Sigmoid colon (tissue), 6 donors: ENCODE measurements at regions not wholly inside any gene's neighbourhood (a gene's known extent, or its start where the extent isn't known, plus 50 kb on each side); places are given as distances from the start of the nearest gene placed in this dataset.

Experiments used
- DNase-seq: peaks from one replicate; pipeline ENCODE4 v3.0.0-alpha.2; 2019
- H3K27ac ChIP-seq, 4 donors: fragments of 200-600 bp; sonication (generic); one replicate each; pipeline ENCODE4 v1.5.1; 2016 to 2019; ENCODE audit warnings: mild to moderate bottlenecking in 1 of 4
- H3K27me3 ChIP-seq, 3 donors: fragments of 200-600 bp; sonication (generic); one replicate each; pipeline ENCODE4 v1.5.1; 2019; ENCODE audit warnings: mild to moderate bottlenecking in 1 of 3
- H3K36me3 ChIP-seq, 4 donors: fragments of 200-600 bp; sonication (generic); one replicate each; pipeline ENCODE4 v1.5.1; 2016 to 2019
- H3K4me1 ChIP-seq, 4 donors: fragments of 200-600 bp; sonication (generic); one replicate each; pipeline ENCODE4 v1.5.1; 2017 to 2019
- H3K4me3 ChIP-seq, 4 donors: fragments of 200-600 bp; sonication (generic); one replicate each; pipeline ENCODE4 v1.5.1; 2017 to 2019; ENCODE audit warnings: mild to moderate bottlenecking in 2 of 4, moderate library complexity in 1 of 4
- H3K9me3 ChIP-seq, 4 donors: fragments of 200-600 bp in 3 of 4; sonication (generic) in 3 of 4; one replicate each; pipeline versions ENCODE4 v1.5.1 to v1.6.1; 2013 to 2019
- EP300 ChIP-seq, 4 donors: sonication (generic); formaldehyde crosslinking; IDR thresholded peaks; one replicate each; pipeline ENCODE4 v1.6.1; 2017; ENCODE audit warnings: antibody characterized with exemption in 4 of 4
- POLR2A ChIP-seq, 2 donors: fragments of 450-650 bp; IDR thresholded peaks; one replicate each; pipeline ENCODE4 v1.6.1; 2016; ENCODE audit warnings: antibody characterized with exemption in 2 of 2, mild to moderate bottlenecking in 2 of 2, moderate library complexity in 2 of 2
- POLR2AphosphoS5 ChIP-seq, 4 donors: sonication (generic); formaldehyde crosslinking; IDR thresholded peaks; one replicate each; pipeline ENCODE4 v1.6.1; 2017; ENCODE audit warnings: antibody characterized with exemption in 4 of 4
- WGBS, 2 donors: extraction: QIAGEN DNeasy Blood & Tissue Kit; methylation state at CpG; one replicate each; pipeline ENCODE4 v1.1.7; 2013; 5-methylcytosine and 5-hydroxymethylcytosine counted together
- intact Hi-C: fragments of 100-400 bp; cut with DNase I; formaldehyde crosslinking; loops from one replicate; pipeline ENCODE4 v1.15.1; 2023
- TF ChIP-seq, protein P1 (sequence below), 4 experiments: fragments of 450-650 bp in 3 of 4; fragments of 200-600 bp in 1 of 4; IDR thresholded peaks; one replicate each; pipeline ENCODE4 v1.5.1; 2016 to 2019; ENCODE audit warnings: antibody characterized with exemption in 4 of 4, mild to moderate bottlenecking in 3 of 4, moderate library complexity in 2 of 4
- donor health status: healthy with polysubstance abuse.
- donor health status: healthy.

DNA sequence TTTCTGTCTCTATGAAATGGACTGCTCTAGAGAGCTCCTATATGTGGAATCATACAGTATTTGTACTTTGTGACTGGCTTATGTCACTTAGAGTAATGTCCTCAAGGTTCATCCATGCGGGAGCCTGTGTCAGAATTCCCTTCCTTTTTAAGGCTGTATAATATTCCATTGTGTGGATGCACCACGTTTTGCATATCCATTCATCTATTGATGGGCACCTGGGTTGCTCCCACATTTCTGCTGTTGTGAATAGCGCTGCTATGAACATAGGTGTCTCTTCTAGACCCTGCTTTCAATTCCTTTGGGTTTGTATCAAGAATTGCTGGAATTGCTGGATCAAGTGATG lies 155.4 kb downstream of the BMP7 start:
- intact Hi-C loops, result no loop called here
- Histone ChIP-seq H3K27me3 (peaks cover 0 to 3% (median 0%) of the 10 kb centered on the region in 3 donors), H3K4me1 (no peaks in the 10 kb centered on the region), H3K9me3 (no peaks in the 10 kb centered on the region), H3K4me3 (no peak overlapping the region), H3K36me3 (no peaks in the 10 kb centered on the region), H3K27ac (no peak overlapping the region)
- no peak for DNase-seq
- WGBS, 2 donors, result 88 to 89% methylated on average over 3 of the region's 3 CpGs
- TF ChIP-seq, protein P1, sequence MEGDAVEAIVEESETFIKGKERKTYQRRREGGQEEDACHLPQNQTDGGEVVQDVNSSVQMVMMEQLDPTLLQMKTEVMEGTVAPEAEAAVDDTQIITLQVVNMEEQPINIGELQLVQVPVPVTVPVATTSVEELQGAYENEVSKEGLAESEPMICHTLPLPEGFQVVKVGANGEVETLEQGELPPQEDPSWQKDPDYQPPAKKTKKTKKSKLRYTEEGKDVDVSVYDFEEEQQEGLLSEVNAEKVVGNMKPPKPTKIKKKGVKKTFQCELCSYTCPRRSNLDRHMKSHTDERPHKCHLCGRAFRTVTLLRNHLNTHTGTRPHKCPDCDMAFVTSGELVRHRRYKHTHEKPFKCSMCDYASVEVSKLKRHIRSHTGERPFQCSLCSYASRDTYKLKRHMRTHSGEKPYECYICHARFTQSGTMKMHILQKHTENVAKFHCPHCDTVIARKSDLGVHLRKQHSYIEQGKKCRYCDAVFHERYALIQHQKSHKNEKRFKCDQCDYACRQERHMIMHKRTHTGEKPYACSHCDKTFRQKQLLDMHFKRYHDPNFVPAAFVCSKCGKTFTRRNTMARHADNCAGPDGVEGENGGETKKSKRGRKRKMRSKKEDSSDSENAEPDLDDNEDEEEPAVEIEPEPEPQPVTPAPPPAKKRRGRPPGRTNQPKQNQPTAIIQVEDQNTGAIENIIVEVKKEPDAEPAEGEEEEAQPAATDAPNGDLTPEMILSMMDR (IDR thresholded peaks at IDR 0.05), result no peak
- TF ChIP-seq EP300 (IDR thresholded peaks at IDR 0.05) (no peak), POLR2A (IDR thresholded peaks at IDR 0.05) (no peak), POLR2AphosphoS5 (IDR thresholded peaks at IDR 0.05) (no peak)

DNA sequence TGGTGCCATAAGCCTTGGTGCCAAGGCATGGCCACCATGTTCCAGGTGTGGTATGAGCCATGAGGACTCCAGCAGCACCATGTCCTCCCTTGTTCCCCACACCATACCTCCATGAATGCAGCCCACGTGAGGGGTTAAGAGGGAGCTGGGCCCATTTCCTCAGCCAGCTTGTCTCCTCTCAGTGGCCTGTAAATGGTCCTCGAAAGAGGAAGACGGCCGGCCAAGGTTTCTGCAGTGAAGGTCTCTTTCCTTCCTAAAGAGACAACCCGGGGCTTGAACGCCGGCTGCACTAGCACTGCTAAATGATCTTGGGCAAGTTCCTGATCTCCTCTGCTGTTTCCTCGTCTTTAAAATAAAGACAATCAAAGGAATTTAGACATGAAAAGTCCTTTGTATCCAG lies 154.0 kb downstream of the BMP7 start:
- H3K27ac ChIP-seq, result no peak overlapping the region
- H3K4me3 ChIP-seq, result no peak overlapping the region
- intact Hi-C loops, result no loop called here
- H3K36me3 ChIP-seq, result no peaks in the 10 kb centered on the region
- TF ChIP-seq EP300 (IDR thresholded peaks at IDR 0.05) (no peak), POLR2AphosphoS5 (IDR thresholded peaks at IDR 0.05) (no peak), POLR2A (IDR thresholded peaks at IDR 0.05) (no peak)
- peaks cover 0 to 3% (median 0%) of the 10 kb centered on the region in 3 donors for H3K27me3 ChIP-seq
- no peaks in the 10 kb centered on the region for H3K4me1 ChIP-seq
- DNase-seq, result no peak
- 75 to 88% methylated on average over 8 of the region's 8 CpGs for WGBS, 2 donors
- no peaks in the 10 kb centered on the region for H3K9me3 ChIP-seq

DNA sequence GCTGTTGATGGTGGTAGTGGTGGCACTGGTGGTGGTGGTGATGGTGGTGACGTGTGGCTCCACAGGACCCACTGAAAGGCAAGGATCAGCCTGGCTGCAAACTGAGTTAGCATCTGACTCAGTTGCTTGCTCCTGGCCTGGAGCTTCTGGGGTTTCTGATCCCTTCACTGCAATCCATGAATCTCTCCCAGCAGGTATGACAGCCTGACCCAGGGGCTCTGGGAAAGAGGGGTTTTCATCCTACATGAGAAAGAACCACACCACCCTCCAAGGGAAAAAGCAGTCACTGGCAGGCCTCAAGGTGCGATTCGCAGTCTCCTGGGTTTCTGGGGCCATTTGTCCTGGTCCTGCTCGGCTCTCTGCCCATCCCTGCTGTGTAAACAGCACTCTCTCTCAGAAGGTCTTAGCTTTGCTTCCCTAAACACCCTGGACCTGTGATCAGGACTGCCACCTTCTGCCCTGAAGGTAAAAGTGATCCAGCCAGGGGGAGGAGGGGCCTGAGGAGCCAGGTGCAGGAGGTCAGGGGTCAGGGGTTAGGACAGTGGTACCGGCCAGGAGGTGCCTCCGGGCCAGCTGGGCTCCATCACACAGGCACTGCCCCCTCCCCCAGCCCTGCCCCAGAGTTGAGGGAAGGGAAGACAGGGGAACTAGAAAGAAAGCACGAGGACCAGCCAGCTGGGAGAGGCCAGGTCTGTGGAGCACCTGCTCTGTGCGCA lies 152.0 kb downstream of the BMP7 start:
- no peaks in the 10 kb centered on the region for H3K36me3 ChIP-seq
- 47 to 63% methylated on average over 8 of the region's 8 CpGs for WGBS, 2 donors

DNA sequence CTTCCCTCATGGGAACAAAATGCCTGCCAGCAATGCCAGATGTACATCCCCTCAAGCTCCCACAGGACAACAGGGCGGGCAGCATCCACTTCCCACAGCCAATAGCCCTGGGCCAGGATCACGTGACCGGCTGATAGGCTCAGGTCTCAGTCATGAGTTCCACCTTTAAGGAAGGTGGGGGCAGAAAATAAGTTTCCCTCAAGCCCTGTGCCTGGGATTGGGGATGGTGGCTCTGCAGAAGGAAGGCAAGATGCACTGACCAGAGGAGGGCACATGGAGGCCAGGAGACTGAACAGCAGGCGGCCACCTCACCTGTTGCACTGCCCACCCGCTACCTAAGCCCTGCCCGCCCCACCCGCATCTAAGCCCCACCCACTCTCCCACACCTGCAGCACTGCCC lies 149.1 kb downstream of the BMP7 start:
- Histone ChIP-seq H3K9me3 (no peaks in the 10 kb centered on the region), H3K36me3 (no peaks in the 10 kb centered on the region), H3K4me1 (no peaks in the 10 kb centered on the region), H3K27ac (no peak overlapping the region), H3K4me3 (no peak overlapping the region), H3K27me3 (no peaks in the 10 kb centered on the region)
- TF ChIP-seq POLR2A (IDR thresholded peaks at IDR 0.05) (no peak), EP300 (IDR thresholded peaks at IDR 0.05) (no peak), POLR2AphosphoS5 (IDR thresholded peaks at IDR 0.05) (no peak)
- TF ChIP-seq, protein P1 (IDR thresholded peaks at IDR 0.05), result peak in 1 of 4 experiments; percentile 8
- no peak for DNase-seq
- intact Hi-C loops, result no loop called here
- 67 to 87% methylated on average over 7 of the region's 7 CpGs for WGBS, 2 donors

More for the DNA sequence above, 152.0 kb downstream of the BMP7 start:
- no peaks in the 10 kb centered on the region for H3K27me3 ChIP-seq
- H3K27ac ChIP-seq, result no peak overlapping the region
- intact Hi-C loops, result no loop called here
- H3K9me3 ChIP-seq, result no peaks in the 10 kb centered on the region
- no peaks in the 10 kb centered on the region for H3K4me1 ChIP-seq
- no peak overlapping the region for H3K4me3 ChIP-seq
- no peak for DNase-seq
- TF ChIP-seq POLR2AphosphoS5 (IDR thresholded peaks at IDR 0.05), result no peak
- no peak for TF ChIP-seq EP300 (IDR thresholded peaks at IDR 0.05)
- TF ChIP-seq, protein P1 (IDR thresholded peaks at IDR 0.05), result no peak
- no peak for TF ChIP-seq POLR2A (IDR thresholded peaks at IDR 0.05)

DNA sequence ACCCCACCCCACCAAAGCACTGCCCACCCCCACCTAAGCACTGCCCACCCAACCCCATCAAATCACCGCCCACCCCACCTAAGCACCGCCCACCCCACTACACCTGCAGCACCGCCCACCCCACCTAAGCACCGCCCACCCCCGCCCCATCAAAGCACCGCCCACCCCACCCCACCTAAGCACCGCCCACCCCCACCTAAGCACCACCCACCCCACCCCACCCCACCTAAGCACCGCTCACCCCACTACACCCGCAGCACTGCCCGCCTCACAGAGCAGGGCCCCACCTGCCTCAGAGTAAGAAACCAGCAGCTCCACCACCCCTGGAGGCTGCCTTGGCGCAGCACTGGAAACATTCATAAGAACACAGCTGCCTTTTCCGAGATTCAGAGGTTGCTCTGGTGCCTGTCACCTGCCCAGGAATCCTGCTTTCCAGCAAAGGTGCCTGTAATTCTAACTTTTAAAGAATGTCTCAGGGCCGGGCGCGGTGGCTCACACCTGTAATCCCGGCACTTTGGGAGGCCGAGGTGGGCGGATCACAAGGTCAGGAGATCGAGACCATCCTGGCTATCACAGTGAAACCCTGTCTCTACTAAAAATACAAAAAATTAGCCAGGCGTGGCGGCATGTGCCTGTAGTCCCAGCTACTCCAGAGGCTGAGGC lies 148.2 kb downstream of the BMP7 start:
- intact Hi-C loops, result no loop called here

More for the DNA sequence above, 148.2 kb downstream of the BMP7 start:
- no peaks in the 10 kb centered on the region for H3K36me3 ChIP-seq
- no peak overlapping the region for H3K4me3 ChIP-seq
- 71 to 89% methylated on average over 21 of the region's 21 CpGs for WGBS, 2 donors
- H3K9me3 ChIP-seq, result no peaks in the 10 kb centered on the region
- TF ChIP-seq POLR2AphosphoS5 (IDR thresholded peaks at IDR 0.05), result no peak
- TF ChIP-seq EP300 (IDR thresholded peaks at IDR 0.05), result no peak
- TF ChIP-seq, protein P1 (IDR thresholded peaks at IDR 0.05), result no peak
- no peak for TF ChIP-seq POLR2A (IDR thresholded peaks at IDR 0.05)
- H3K27me3 ChIP-seq, result no peaks in the 10 kb centered on the region
- H3K4me1 ChIP-seq, result no peaks in the 10 kb centered on the region
- no peak overlapping the region for H3K27ac ChIP-seq
- DNase-seq, result no peak
